GM21367 (cell line): ENCODE measurements at regions not wholly inside any gene's neighbourhood (a gene's known extent, or its start where the extent isn't known, plus 50 kb on each side); places are given as distances from the start of the nearest gene placed in this dataset.

Experiments used
- ATAC-seq: cut with Tn5 transposase; IDR thresholded peaks from one replicate; pipeline ENCODE4 v1.9.1; 2021; ENCODE audit not compliant: unreplicated experiment

GRCh38 chr2:161097157-161097556, 63.1 kb upstream of the TANK start:
- ATAC-seq: no peak

- no peak for ATAC-seq
Observed at GRCh38 chr2:161100211-161100895, 59.9 kb upstream of the TANK start.

GRCh38 chr2:161101406-161101805, 58.8 kb upstream of the TANK start:
- ATAC-seq: no peak

- no peak for ATAC-seq
Observed at GRCh38 chr2:161102770-161103450, 57.3 kb upstream of the TANK start.

GRCh38 chr2:161103451-161103831, 56.8 kb upstream of the TANK start:
- ATAC-seq: no peak

GRCh38 chr2:161104054-161104553, 56.1 kb upstream of the TANK start:
- peak; percentile 92 for ATAC-seq

- ATAC-seq: no peak
Observed at GRCh38 chr2:161107265-161107664, 53.0 kb upstream of the TANK start.
